Activated naive CD8-positive, alpha-beta T cell (primary cell): ENCODE measurements at regions not wholly inside any gene's neighbourhood (a gene's known extent, or its start where the extent isn't known, plus 50 kb on each side); places are given as distances from the start of the nearest gene placed in this dataset.
A peak's percentile ranks its signal among the peaks of the same experiment; 100 is the strongest.

Experiments
- H3K27ac Mint-ChIP-seq: one replicate; pipeline ENCODE4 v1.8.0; 2021; ENCODE audit warnings: mixed read lengths
- H3K27me3 Mint-ChIP-seq: one replicate; pipeline ENCODE4 v1.8.0; 2021; ENCODE audit warnings: mixed read lengths
- H3K36me3 Mint-ChIP-seq: one replicate; pipeline ENCODE4 v1.8.0; 2021; ENCODE audit warnings: mixed read lengths
- H3K4me1 Mint-ChIP-seq: one replicate; pipeline ENCODE4 v1.8.0; 2021; ENCODE audit warnings: low read depth, mixed read lengths
- H3K4me3 Mint-ChIP-seq: one replicate; pipeline ENCODE4 v1.8.0; 2021; ENCODE audit warnings: mild to moderate bottlenecking, mixed read lengths
- H3K9me3 Mint-ChIP-seq: one replicate; pipeline ENCODE4 v1.8.0; 2021; ENCODE audit warnings: low read depth, mixed read lengths

DNA sequence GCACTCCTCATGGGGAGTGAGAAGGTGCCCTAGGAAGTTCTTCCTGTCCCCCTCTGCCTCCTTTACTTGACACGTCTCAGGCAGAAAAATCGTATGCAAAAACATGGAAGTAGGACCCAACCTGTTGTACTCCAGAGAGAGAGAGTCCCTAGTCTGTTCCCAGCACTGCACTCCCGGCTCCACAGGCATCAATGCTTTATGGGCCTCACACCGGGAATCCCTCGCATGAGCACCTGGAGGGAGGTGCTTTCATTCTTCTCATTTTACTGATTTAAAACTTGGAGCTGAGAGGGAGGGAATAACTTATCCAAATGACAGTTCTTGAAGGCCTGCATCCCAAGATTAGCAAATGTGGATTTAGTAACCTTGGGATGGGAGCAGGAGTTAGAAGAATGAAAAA, 1101.4 kb downstream of the BCL11B start:
- Mint-ChIP-seq H3K27ac (peak overlapping the region; percentile 100), H3K4me1 (peaks cover 96% of the 10 kb centered on the region)

DNA sequence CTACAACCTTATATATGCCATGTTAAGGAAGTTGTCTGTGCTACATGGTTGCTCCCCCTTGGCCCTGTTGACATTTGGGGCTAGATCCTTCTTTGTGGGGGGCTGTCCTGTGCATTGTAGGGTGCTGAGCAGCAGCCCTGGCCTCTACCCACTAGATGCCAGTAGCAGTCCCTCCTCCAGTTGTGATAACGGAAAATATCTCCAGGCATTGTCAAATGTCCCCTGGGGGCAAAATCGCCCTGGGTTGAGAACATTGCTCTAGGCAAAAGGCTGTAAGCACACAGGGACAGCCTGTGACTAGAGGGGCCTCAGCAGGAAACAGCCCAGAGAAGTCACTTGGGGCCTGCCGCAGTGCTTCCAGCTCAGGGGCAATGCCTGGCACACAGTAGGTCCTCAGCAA, 1100.3 kb downstream of the BCL11B start:
- H3K4me3 Mint-ChIP-seq = peak overlapping the region; percentile 11
- H3K27me3 Mint-ChIP-seq = no peaks in the 10 kb centered on the region
- H3K4me1 Mint-ChIP-seq = peaks cover 96% of the 10 kb centered on the region
- peaks cover 2% of the 10 kb centered on the region for H3K36me3 Mint-ChIP-seq
- H3K9me3 Mint-ChIP-seq = no peaks in the 10 kb centered on the region
- peak overlapping the region; percentile 100 for H3K27ac Mint-ChIP-seq

More for the DNA sequence above, 1101.4 kb downstream of the BCL11B start:
- H3K27me3 Mint-ChIP-seq = no peaks in the 10 kb centered on the region
- H3K36me3 Mint-ChIP-seq = peaks cover 3% of the 10 kb centered on the region
- no peaks in the 10 kb centered on the region for H3K9me3 Mint-ChIP-seq
- H3K4me3 Mint-ChIP-seq = peak overlapping the region; percentile 11

DNA sequence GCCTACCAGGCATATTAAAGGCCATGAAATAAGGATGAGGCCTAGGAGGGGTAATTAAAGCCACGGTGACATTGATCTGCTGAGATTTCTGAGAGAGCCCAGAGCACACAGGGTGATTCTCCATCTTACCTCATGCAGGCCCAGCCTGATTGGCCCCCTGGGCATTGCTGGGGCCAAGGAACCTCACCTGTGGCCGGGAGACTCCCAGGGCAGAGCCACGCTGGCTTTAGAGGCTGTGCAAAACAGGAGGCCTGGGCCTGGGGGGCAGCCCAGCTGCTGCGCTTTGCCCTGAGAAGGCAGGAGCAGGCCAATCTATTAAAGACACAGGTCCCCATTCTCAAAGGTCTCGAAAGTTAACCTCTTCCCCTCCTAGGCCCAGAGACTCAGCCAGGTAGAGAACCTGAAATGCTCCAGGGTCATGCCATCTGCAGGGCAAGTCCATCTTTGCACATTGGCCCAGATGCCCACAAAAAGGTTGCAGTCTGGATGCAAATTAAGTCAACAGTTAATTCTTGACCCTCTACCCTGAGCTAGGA, 1099.7 kb downstream of the BCL11B start:
- peak overlapping the region; percentile 75 for H3K4me3 Mint-ChIP-seq
- H3K9me3 Mint-ChIP-seq = no peaks in the 10 kb centered on the region
- peaks cover 2% of the 10 kb centered on the region for H3K36me3 Mint-ChIP-seq
- peak overlapping the region; percentile 100 for H3K27ac Mint-ChIP-seq
- no peaks in the 10 kb centered on the region for H3K27me3 Mint-ChIP-seq
- H3K4me1 Mint-ChIP-seq = peaks cover 96% of the 10 kb centered on the region

DNA sequence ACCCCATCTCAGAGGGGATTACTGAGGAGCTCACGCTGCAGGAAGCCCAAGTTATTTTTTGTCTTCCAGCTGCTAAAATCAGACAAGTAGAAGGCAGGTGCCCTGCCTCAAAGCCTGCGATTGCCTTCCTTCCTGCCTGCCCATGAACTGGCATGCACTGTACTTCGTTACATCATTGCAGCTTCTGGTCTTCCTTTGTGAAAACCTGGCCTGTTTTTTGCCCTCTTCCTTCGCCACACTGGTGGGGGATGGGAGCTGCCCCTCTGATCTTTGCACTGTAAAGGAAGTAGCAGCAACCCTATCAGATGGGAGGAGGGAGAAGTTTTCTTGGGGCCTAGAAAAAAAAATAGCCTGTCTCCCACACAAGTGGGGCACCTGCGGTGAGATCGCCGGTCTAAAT, 1098.7 kb downstream of the BCL11B start:
- Mint-ChIP-seq H3K4me3 (peak overlapping the region; percentile 75), H3K27ac (peak overlapping the region; percentile 100), H3K27me3 (no peaks in the 10 kb centered on the region), H3K4me1 (peaks cover 97% of the 10 kb centered on the region), H3K9me3 (no peaks in the 10 kb centered on the region), H3K36me3 (peaks cover 2% of the 10 kb centered on the region)

DNA sequence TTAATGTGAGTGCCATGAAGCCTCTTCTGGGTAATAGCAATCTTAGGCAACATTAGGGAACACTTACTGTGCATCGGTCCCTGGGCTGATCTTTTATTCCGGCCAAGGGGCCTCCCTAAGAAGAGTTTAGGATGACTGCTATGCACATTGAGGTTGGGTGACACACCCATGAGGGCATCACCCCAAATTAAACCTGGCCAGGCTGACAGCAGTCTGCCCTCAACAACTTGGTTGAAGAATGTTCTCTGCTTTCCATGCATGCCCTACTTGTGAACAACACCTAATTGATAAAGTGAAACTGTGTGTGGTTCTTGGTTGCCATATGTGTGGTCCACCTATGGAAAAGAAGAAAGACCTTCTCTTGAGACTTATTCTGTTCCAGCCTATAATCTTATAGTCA, 1098.0 kb downstream of the BCL11B start:
- peak overlapping the region; percentile 100 for H3K27ac Mint-ChIP-seq
- H3K36me3 Mint-ChIP-seq = peaks cover 2% of the 10 kb centered on the region
- peaks cover 97% of the 10 kb centered on the region for H3K4me1 Mint-ChIP-seq
- H3K9me3 Mint-ChIP-seq = no peaks in the 10 kb centered on the region
- H3K4me3 Mint-ChIP-seq = peak overlapping the region; percentile 75
- no peaks in the 10 kb centered on the region for H3K27me3 Mint-ChIP-seq

DNA sequence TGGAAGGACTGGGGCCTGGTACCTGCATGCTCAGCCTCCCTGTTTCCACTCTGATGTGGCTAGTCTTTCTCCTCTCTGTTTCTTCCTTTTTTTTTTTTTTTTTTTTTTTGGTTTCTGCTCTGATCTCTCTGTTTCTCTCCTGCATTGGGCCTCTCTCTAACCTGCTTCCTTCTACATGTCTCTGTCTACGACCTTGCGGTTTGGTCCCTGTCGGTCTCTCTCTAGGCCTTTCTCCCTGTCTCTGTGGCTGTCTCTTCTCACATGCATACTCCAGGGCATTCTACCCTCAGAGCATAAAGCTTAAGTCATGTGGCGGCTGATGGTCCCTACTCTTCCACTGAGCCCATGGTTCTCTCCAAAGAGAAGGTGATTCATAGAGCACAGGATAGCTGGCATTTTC, 1096.6 kb downstream of the BCL11B start:
- peaks cover 2% of the 10 kb centered on the region for H3K36me3 Mint-ChIP-seq
- H3K4me1 Mint-ChIP-seq = peaks cover 99% of the 10 kb centered on the region
- H3K27ac Mint-ChIP-seq = peak overlapping the region; percentile 100
- H3K4me3 Mint-ChIP-seq = peak overlapping the region; percentile 75
- H3K27me3 Mint-ChIP-seq = no peaks in the 10 kb centered on the region
- no peaks in the 10 kb centered on the region for H3K9me3 Mint-ChIP-seq

DNA sequence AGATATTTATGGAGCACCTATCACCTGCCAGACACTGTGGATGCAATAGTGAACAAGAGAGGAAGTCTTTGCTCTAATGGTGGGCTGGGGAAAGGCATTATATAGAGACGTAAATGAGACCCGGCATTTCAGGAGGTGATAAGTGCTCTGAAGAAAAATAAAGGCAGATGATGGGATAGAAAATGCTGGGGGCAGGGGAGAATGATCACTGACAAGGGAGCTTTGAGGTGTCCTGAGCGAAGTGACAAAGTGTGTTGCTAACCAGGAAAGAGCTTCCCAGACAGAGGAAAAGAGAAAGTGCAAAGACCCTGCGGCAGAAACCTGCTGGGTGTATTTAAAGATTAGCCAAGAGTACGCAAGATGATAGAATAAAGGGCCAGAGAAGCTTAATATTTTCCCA, 1096.1 kb downstream of the BCL11B start:
- peaks cover 2% of the 10 kb centered on the region for H3K36me3 Mint-ChIP-seq
- peaks cover 98% of the 10 kb centered on the region for H3K4me1 Mint-ChIP-seq
- H3K9me3 Mint-ChIP-seq = no peaks in the 10 kb centered on the region
- peak overlapping the region; percentile 100 for H3K27ac Mint-ChIP-seq
- no peaks in the 10 kb centered on the region for H3K27me3 Mint-ChIP-seq
- peak overlapping the region; percentile 75 for H3K4me3 Mint-ChIP-seq

DNA sequence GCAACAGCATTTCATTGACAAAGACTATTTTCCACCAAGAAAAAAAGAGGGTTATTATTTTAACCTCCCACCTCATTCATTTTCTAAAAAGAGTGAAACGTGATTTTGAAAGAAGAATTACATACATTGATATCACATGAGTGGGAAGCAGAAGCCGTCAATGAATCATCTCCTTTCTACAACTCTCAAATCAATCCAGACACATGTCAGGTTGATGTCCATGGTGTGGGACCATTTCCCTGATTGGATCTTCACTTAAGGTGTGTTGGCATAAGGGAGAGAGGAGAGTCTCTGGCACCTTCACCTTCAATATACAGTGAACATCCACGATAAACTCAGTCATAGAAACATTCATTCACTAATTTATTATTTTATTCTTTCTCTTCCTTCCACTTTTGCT, 1095.1 kb downstream of the BCL11B start:
- peaks cover 4% of the 10 kb centered on the region for H3K36me3 Mint-ChIP-seq
- no peaks in the 10 kb centered on the region for H3K27me3 Mint-ChIP-seq
- peak overlapping the region; percentile 100 for H3K27ac Mint-ChIP-seq
- H3K9me3 Mint-ChIP-seq = no peaks in the 10 kb centered on the region
- peak overlapping the region; percentile 81 for H3K4me3 Mint-ChIP-seq
- peaks cover 97% of the 10 kb centered on the region for H3K4me1 Mint-ChIP-seq

DNA sequence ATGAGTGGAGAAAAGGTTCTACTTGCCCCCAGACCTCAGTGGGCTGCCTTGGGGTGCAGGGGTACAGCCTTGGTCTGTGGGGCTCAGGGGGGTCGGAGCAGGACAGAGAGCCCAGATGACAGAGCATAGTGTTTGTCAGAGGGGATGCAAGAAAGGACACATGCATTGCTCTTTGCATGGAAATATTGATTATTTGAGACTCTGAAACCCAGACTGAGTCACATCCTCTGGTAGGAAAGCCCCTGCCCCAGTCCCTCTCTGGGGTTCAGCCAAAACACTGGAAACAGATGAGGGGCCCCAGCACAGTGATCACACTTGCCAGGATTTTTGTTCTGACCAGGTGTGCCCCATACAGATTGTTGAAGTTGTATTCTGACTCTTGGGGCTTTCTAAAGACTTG, 1094.4 kb downstream of the BCL11B start:
- Mint-ChIP-seq H3K27me3 (no peaks in the 10 kb centered on the region), H3K4me3 (peak overlapping the region; percentile 81), H3K36me3 (peaks cover 4% of the 10 kb centered on the region), H3K27ac (peak overlapping the region; percentile 100), H3K4me1 (peaks cover 97% of the 10 kb centered on the region), H3K9me3 (no peaks in the 10 kb centered on the region)

DNA sequence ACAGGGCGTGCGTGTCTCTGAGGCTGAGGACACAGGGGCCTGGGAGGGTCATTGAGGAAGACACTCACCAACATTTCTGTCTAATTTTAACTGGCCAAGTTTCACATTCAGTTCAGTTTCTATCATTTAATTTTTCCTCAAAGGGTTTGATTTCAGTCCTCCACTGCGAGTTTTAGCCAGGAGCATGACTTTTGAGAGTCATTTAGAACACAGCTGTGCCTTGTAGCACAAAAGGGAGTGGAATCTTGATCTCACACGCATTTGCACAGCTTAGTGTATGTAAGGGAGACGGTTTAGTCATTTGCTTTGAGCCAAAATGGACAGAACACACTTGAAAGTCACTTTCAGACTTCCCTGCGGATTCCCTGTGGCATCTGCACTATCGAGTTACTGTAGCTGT, 1090.8 kb downstream of the BCL11B start:
- H3K27ac Mint-ChIP-seq = peak overlapping the region; percentile 98
- H3K4me1 Mint-ChIP-seq = peaks cover 97% of the 10 kb centered on the region
- H3K4me3 Mint-ChIP-seq = peak overlapping the region; percentile 46
- no peaks in the 10 kb centered on the region for H3K9me3 Mint-ChIP-seq
- peaks cover 4% of the 10 kb centered on the region for H3K36me3 Mint-ChIP-seq
- H3K27me3 Mint-ChIP-seq = no peaks in the 10 kb centered on the region

DNA sequence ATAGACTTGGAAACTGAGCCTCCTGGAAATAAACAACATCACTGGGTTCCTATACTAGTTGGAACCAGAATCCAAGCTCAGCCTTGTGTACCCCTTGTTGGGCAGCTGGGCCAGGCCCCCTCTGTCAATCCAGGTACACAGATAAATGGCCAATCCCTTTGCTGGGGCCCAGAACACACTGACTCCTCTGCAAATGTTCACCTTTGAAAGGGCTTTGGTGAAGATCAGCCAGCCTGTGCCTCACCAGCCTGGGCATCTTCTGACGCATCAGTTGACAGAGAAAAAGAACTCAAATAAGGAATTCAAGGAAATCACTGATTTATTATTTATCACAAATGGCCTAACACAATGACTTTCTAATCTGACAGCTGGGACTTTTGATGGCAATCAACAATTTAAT, 1090.2 kb downstream of the BCL11B start:
- Mint-ChIP-seq H3K27me3 (no peaks in the 10 kb centered on the region), H3K36me3 (peaks cover 5% of the 10 kb centered on the region), H3K9me3 (no peaks in the 10 kb centered on the region), H3K4me3 (peak overlapping the region; percentile 65), H3K27ac (peak overlapping the region; percentile 98), H3K4me1 (peaks cover 96% of the 10 kb centered on the region)

DNA sequence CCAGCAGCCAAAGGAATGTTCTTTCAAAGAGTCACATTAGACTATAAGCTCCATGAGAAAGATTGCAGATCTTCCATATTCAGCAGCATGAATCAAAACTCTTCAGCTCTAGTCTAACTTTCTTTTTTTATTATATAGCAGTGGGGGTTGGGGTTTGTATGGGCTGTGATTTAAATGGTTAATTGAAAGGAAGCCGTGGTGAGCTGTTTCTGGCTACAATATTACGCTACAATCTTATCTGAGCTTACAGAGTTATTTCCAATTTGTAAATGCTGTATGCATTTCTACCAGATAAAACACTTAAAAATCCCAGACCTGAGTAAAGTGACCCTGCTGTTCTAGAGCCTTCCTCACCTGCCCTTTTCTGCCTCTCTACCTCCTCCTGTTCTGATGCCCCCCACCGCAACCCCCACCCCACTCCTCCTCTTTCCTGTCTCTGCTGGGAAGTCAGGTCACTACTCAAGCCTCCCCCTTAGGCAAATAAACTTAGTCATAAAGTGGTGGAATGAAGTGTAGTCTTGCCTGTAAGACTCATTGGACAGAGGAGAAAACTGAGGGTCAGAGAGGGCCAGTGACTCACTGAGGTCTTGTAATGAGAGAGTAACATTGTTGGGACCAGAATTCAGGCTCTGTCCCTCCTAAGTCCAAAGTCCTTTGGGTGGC, 1089.5 kb downstream of the BCL11B start:
- H3K27me3 Mint-ChIP-seq = no peaks in the 10 kb centered on the region
- peaks cover 96% of the 10 kb centered on the region for H3K4me1 Mint-ChIP-seq
- H3K27ac Mint-ChIP-seq = peak overlapping the region; percentile 98
- H3K36me3 Mint-ChIP-seq = peaks cover 7% of the 10 kb centered on the region
- H3K4me3 Mint-ChIP-seq = peak overlapping the region; percentile 65
- H3K9me3 Mint-ChIP-seq = no peaks in the 10 kb centered on the region

DNA sequence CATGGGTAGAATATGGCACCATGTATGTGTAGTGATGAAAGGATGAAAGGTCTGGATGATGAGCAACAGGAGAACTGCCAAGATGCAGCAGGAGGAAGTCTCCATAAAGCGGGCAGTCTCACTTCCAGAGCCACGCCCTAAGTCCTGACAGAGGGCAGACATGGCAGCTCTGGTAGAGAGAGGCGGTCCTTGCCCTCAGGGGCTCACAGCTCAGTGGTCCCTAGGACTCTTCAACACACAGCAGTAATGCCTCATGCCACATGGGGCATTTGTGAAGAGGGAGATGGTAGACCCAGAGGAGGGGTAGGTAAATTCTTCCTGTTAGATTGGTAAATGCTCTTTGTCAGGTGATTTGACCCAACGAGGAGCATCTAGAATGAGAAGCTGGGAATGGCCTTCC, 1088.4 kb downstream of the BCL11B start:
- Mint-ChIP-seq H3K9me3 (no peaks in the 10 kb centered on the region), H3K4me1 (peaks cover 96% of the 10 kb centered on the region), H3K36me3 (peaks cover 5% of the 10 kb centered on the region), H3K4me3 (peak overlapping the region; percentile 40), H3K27ac (peak overlapping the region; percentile 98), H3K27me3 (no peaks in the 10 kb centered on the region)

DNA sequence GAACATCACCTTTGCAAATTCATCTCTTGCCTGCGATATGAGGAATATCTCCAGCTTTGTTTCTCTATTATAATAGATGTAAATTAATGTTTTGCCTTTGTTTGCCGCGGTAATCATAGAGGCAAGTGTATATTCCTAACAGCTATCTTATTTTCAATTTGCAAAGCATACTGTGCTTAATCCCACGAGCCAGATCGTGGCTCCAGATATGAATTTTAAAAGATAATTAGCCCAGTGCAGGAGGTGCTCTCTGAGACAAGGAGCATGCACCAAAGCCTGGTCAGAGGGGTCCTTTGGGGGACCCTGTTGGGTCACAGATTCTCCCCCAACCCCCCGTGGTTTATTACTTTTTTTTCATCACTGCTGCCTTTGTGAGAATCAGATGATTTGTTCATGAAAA, 1087.5 kb downstream of the BCL11B start:
- peak overlapping the region; percentile 65 for H3K4me3 Mint-ChIP-seq
- no peaks in the 10 kb centered on the region for H3K9me3 Mint-ChIP-seq
- peaks cover 96% of the 10 kb centered on the region for H3K4me1 Mint-ChIP-seq
- peak overlapping the region; percentile 98 for H3K27ac Mint-ChIP-seq
- H3K36me3 Mint-ChIP-seq = peaks cover 5% of the 10 kb centered on the region
- H3K27me3 Mint-ChIP-seq = no peaks in the 10 kb centered on the region

DNA sequence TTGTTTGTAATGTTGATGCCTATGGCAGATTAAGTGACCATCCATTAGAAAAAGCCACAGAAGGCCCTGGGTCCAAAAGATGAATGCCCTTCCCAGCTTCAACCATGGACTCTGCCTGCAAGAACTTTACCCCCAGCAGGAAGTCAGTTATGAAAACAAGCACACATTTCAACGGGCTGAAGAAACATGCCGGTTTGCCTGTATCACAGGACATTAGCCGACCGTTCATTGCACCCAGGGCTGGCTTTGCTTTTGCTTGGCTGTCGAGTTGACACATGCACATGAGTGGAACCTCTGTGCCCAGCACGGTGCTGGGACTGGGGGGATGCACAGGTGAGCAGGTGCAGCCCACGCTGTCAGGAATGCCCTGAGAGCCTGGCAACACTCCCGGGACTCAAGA, 1087.0 kb downstream of the BCL11B start:
- Mint-ChIP-seq H3K9me3 (no peaks in the 10 kb centered on the region), H3K4me1 (peaks cover 96% of the 10 kb centered on the region), H3K27ac (peak overlapping the region; percentile 98), H3K36me3 (peaks cover 5% of the 10 kb centered on the region), H3K27me3 (no peaks in the 10 kb centered on the region), H3K4me3 (peak overlapping the region; percentile 65)

DNA sequence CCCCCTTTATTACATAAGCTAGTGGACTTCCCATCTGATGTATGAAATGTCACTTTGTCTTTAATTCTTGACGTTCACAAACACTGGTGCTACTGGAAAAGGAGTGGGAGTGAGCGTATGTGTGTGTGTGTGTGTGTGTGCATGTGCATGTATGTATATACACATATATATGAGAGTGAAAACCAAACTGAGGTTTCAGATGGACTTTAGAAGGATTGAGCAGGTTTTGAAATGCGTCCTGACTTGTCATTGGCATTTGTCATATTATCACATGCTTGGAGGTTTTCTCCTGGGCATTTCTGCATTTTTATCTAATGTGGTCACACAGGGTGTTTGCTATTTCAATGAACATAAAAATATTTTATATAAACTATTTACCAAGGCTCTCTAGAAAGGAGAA, 1085.9 kb downstream of the BCL11B start:
- Mint-ChIP-seq H3K4me3 (peak overlapping the region; percentile 57), H3K9me3 (no peaks in the 10 kb centered on the region), H3K27ac (peak overlapping the region; percentile 98)

More for the DNA sequence above, 1085.9 kb downstream of the BCL11B start:
- no peaks in the 10 kb centered on the region for H3K27me3 Mint-ChIP-seq
- H3K4me1 Mint-ChIP-seq = peaks cover 98% of the 10 kb centered on the region
- H3K36me3 Mint-ChIP-seq = peaks cover 3% of the 10 kb centered on the region
